DOHH2 (cell line): ENCODE measurements at regions not wholly inside any gene's neighbourhood (a gene's known extent, or its start where the extent isn't known, plus 50 kb on each side); places are given as distances from the start of the nearest gene placed in this dataset.

ENCODE experiments used
- H3F3A ChIP-seq: fragments of 200-600 bp; sonication (generic), shearing (Covaris generic); 2 replicates; pipeline ENCODE4 v1.6.0; 2016; ENCODE audit warnings: antibody characterized with exemption, mild to moderate bottlenecking; ENCODE audit not compliant: control insufficient read depth, insufficient read depth
- H3K27ac ChIP-seq: fragments of 200-600 bp; sonication (generic); 2 replicates; pipeline ENCODE4 v1.5.1; 2014; ENCODE audit warnings: low read depth, mild to moderate bottlenecking, low read length, moderate library complexity
- H3K27me3 ChIP-seq: fragments of 200-600 bp; sonication (generic); 2 replicates; pipeline ENCODE4 v1.6.1; 2014; ENCODE audit warnings: mild to moderate bottlenecking, low read length, mixed read lengths; ENCODE audit not compliant: control insufficient read depth
- H3K36me3 ChIP-seq: fragments of 200-600 bp; sonication (generic); 2 replicates; pipeline ENCODE4 v1.6.1; 2014; ENCODE audit warnings: mild to moderate bottlenecking, low read length, moderate library complexity, mixed read lengths; ENCODE audit not compliant: control insufficient read depth
- H3K4me1 ChIP-seq: fragments of 200-600 bp; sonication (generic); 2 replicates; pipeline ENCODE4 v1.6.1; 2014; ENCODE audit warnings: mild to moderate bottlenecking, low read length, mixed read lengths; ENCODE audit not compliant: control insufficient read depth
- H3K4me2 ChIP-seq: fragments of 200-600 bp; sonication (generic); 2 replicates; pipeline ENCODE4 v1.6.0; 2014; ENCODE audit warnings: mild to moderate bottlenecking, low read length, moderate library complexity
- H3K4me3 ChIP-seq: fragments of 200-600 bp; sonication (generic); 2 replicates; pipeline ENCODE4 v1.5.1; 2014; ENCODE audit warnings: mild to moderate bottlenecking, low read length, mixed read lengths
- H3K79me2 ChIP-seq: fragments of 200-600 bp; sonication (generic); 2 replicates; pipeline ENCODE4 v1.6.1; 2014; ENCODE audit warnings: mild to moderate bottlenecking, low read length, mixed read lengths; ENCODE audit not compliant: control insufficient read depth
- H3K9me2 ChIP-seq: fragments of 200-600 bp; sonication (generic); replicated peaks from 2 replicates; pipeline ENCODE4 v1.6.1; 2014; ENCODE audit warnings: mild to moderate bottlenecking, low read length, mixed read lengths; ENCODE audit not compliant: control insufficient read depth
- H3K9me3 ChIP-seq: fragments of 200-600 bp; sonication (generic); 2 replicates; pipeline ENCODE4 v1.6.1; 2014; ENCODE audit warnings: antibody characterized with exemption, low read length, mixed read lengths; ENCODE audit not compliant: control insufficient read depth, insufficient read depth
- H4K20me1 ChIP-seq: fragments of 200-600 bp; sonication (generic); 2 replicates; pipeline ENCODE4 v1.6.0; 2014; ENCODE audit warnings: low read depth, mild to moderate bottlenecking, antibody characterized with exemption, low read length, moderate library complexity; ENCODE audit not compliant: control insufficient read depth, insufficient read depth
- EZH2phosphoT487 ChIP-seq: fragments of 200-600 bp; sonication (generic); IDR thresholded peaks from 2 replicates; pipeline ENCODE4 v1.6.1; 2017; ENCODE audit warnings: borderline replicate concordance, mild to moderate bottlenecking, antibody characterized with exemption, low read length, moderate library complexity, mixed read lengths
- TF ChIP-seq, protein P1 (sequence below): fragments of 200-600 bp; sonication (generic); IDR thresholded peaks from one replicate; pipeline ENCODE4 v1.5.1; 2014; ENCODE audit warnings: antibody characterized with exemption, mild to moderate bottlenecking, low read depth, low read length; ENCODE audit not compliant: poor library complexity, severe bottlenecking

GRCh38 chr3:90091549-90091948 lies 984.1 kb downstream of the EPHA3 start:
- Histone ChIP-seq H3F3A (no peaks in the 10 kb centered on the region), H3K4me2 (no peak overlapping the region), H3K27ac (no peak overlapping the region), H4K20me1 (no peaks in the 10 kb centered on the region), H3K79me2 (no peaks in the 10 kb centered on the region), H3K9me2 (no peaks in the 10 kb centered on the region), H3K9me3 (no peaks in the 10 kb centered on the region), H3K4me3 (no peak overlapping the region), H3K36me3 (no peaks in the 10 kb centered on the region), H3K27me3 (no peaks in the 10 kb centered on the region), H3K4me1 (no peaks in the 10 kb centered on the region)
- no peak for TF ChIP-seq EZH2phosphoT487
- TF ChIP-seq, protein P1, sequence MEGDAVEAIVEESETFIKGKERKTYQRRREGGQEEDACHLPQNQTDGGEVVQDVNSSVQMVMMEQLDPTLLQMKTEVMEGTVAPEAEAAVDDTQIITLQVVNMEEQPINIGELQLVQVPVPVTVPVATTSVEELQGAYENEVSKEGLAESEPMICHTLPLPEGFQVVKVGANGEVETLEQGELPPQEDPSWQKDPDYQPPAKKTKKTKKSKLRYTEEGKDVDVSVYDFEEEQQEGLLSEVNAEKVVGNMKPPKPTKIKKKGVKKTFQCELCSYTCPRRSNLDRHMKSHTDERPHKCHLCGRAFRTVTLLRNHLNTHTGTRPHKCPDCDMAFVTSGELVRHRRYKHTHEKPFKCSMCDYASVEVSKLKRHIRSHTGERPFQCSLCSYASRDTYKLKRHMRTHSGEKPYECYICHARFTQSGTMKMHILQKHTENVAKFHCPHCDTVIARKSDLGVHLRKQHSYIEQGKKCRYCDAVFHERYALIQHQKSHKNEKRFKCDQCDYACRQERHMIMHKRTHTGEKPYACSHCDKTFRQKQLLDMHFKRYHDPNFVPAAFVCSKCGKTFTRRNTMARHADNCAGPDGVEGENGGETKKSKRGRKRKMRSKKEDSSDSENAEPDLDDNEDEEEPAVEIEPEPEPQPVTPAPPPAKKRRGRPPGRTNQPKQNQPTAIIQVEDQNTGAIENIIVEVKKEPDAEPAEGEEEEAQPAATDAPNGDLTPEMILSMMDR: peak; percentile 34

- Histone ChIP-seq H3K9me3 (no peaks in the 10 kb centered on the region), H3K4me3 (no peak overlapping the region), H4K20me1 (no peaks in the 10 kb centered on the region), H3K27ac (no peak overlapping the region), H3K79me2 (no peaks in the 10 kb centered on the region), H3K36me3 (no peaks in the 10 kb centered on the region), H3K4me2 (no peak overlapping the region), H3F3A (no peaks in the 10 kb centered on the region), H3K9me2 (no peaks in the 10 kb centered on the region), H3K27me3 (no peaks in the 10 kb centered on the region), H3K4me1 (no peaks in the 10 kb centered on the region)
- TF ChIP-seq, protein P1: peak; percentile 71
- TF ChIP-seq EZH2phosphoT487: no peak
Measured at GRCh38 chr3:90092994-90093393, 985.6 kb downstream of the EPHA3 start.

DNA sequence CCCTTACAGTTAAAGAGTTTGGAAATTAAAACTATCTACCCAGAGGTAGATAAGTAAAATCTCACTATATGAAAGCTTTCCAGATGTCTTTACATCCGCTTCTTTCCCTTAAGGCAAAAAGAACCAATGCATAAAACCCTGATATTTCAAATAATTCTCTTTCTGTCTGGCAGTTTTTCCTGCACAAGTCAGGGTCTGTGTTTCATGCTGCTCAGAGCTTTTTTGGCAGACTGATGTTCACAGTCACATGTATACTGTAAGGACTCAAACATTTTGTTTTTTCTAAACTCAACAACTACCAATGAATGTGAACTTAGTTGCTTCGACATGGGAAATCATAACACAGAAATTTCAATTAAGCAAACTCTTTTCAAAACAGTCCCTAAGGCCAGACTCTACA lies 988.4 kb downstream of the EPHA3 start:
- Histone ChIP-seq H3K4me3 (no peak overlapping the region), H3K79me2 (no peaks in the 10 kb centered on the region), H3K4me1 (no peaks in the 10 kb centered on the region), H3K9me3 (no peaks in the 10 kb centered on the region), H4K20me1 (no peaks in the 10 kb centered on the region), H3K36me3 (no peaks in the 10 kb centered on the region), H3K27ac (no peak overlapping the region), H3K9me2 (no peaks in the 10 kb centered on the region), H3K4me2 (no peak overlapping the region), H3K27me3 (no peaks in the 10 kb centered on the region), H3F3A (no peaks in the 10 kb centered on the region)
- no peak for TF ChIP-seq EZH2phosphoT487

- Histone ChIP-seq H3K4me2 (no peak overlapping the region), H3K4me1 (no peaks in the 10 kb centered on the region), H3F3A (no peaks in the 10 kb centered on the region), H4K20me1 (no peaks in the 10 kb centered on the region), H3K79me2 (no peaks in the 10 kb centered on the region), H3K9me3 (no peaks in the 10 kb centered on the region), H3K9me2 (no peaks in the 10 kb centered on the region), H3K27ac (no peak overlapping the region), H3K27me3 (no peaks in the 10 kb centered on the region), H3K4me3 (no peak overlapping the region), H3K36me3 (no peaks in the 10 kb centered on the region)
- TF ChIP-seq EZH2phosphoT487: no peak
- TF ChIP-seq, protein P1: no peak
Measured at GRCh38 chr3:90099493-90099892, 992.1 kb downstream of the EPHA3 start.
